Stomach (tissue), 8 donors: ENCODE measurements at regions not wholly inside any gene's neighbourhood (a gene's known extent, or its start where the extent isn't known, plus 50 kb on each side); places are given as distances from the start of the nearest gene placed in this dataset.

Experiments
- DNase-seq, 2 donors: peaks; one replicate each; pipeline versions ENCODE4 v3.0.0 to v3.0.0-alpha.2; 2013 to 2019
- H3K27ac ChIP-seq, 5 donors: fragments of 200-600 bp in 4 of 5; sonication (generic) in 4 of 5; one replicate each; pipeline ENCODE4 v1.5.1; 2013 to 2019; ENCODE audit warnings: mild to moderate bottlenecking in 1 of 5, moderate library complexity in 1 of 5
- H3K27me3 ChIP-seq, 3 donors: fragments of 200-600 bp; sonication (generic); one replicate each; pipeline ENCODE4 v1.5.1; 2017 to 2019; ENCODE audit warnings: mixed run types in 1 of 3
- H3K36me3 ChIP-seq, 4 donors: fragments of 200-600 bp; sonication (generic); 1 replicate in 3 of 4; 2 replicates in 1 of 4; pipeline ENCODE4 v1.5.1; 2016 to 2019
- H3K4me1 ChIP-seq, 4 donors: fragments of 200-600 bp; sonication (generic); one replicate each; pipeline ENCODE4 v1.5.1; 2016 to 2019
- H3K4me3 ChIP-seq, 4 donors: fragments of 200-600 bp; sonication (generic) in 3 of 4; one replicate each; pipeline ENCODE4 v1.5.1; 2016 to 2019; ENCODE audit warnings: mild to moderate bottlenecking in 1 of 4
- H3K9me3 ChIP-seq, 4 donors: fragments of 200-600 bp; sonication (generic); one replicate each; pipeline ENCODE4 v1.5.1; 2016 to 2019
- CTCF ChIP-seq, 7 experiments: fragments of 450-650 bp in 4 of 7; fragments of 200-600 bp in 3 of 7; sonication (generic) in 3 of 7; IDR thresholded peaks; one replicate each; pipeline ENCODE4 v1.5.1; 2016 to 2019; ENCODE audit warnings: antibody characterized with exemption in 7 of 7, control low read depth in 2 of 7, mild to moderate bottlenecking in 1 of 7
- EP300 ChIP-seq: sonication (generic); formaldehyde crosslinking; IDR thresholded peaks from one replicate; pipeline ENCODE4 v1.6.1; 2017; ENCODE audit warnings: antibody characterized with exemption
- POLR2A ChIP-seq, 4 donors: fragments of 450-650 bp; IDR thresholded peaks; one replicate each; pipeline ENCODE4 v1.6.1; 2016; ENCODE audit warnings: antibody characterized with exemption in 4 of 4, control low read depth in 2 of 4, mild to moderate bottlenecking in 1 of 4, moderate library complexity in 1 of 4
- POLR2AphosphoS5 ChIP-seq, 3 donors: sonication (generic); formaldehyde crosslinking; IDR thresholded peaks; one replicate each; pipeline ENCODE4 v1.6.1; 2016; ENCODE audit warnings: antibody characterized with exemption in 3 of 3
- WGBS, 5 donors: extraction: QIAGEN DNeasy Blood & Tissue Kit in 3 of 5; methylation state at CpG; one replicate each; pipeline versions ENCODE4 v1.1.5 to v1.1.7; 2013 to 2018; 5-methylcytosine and 5-hydroxymethylcytosine counted together
- intact Hi-C: fragments of 100-400 bp; cut with DNase I; formaldehyde crosslinking; loops from one replicate; pipeline ENCODE4 v1.15.1; 2023; ENCODE audit warnings: low total_unique reads
- donor health status: healthy with polysubstance abuse.
- donor health status: Bipolar disorder and iron deficiency.
- donor health status: healthy.

DNA sequence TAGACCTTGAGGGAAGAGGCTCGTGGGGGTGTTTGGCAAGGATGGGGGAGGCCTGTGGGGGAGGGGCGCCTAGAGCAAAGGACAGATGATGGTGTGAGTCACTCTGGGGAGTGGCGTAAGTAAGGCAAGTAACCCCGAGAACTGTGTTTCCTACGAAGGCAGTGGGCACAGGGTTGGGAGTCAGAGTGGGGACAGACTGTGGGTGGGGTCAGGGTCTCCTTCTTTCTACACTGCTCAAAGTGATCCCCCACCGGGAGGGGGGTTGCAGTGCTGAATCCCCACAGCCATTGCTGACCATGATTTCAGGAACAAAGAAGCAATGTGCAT is 136.8 kb downstream of the TENT4A start:
- intact Hi-C loops, result no loop called here
- no peak overlapping the region for H3K27ac ChIP-seq
- DNase-seq, result no peak
- H3K4me1 ChIP-seq, result no peaks in the 10 kb centered on the region
- H3K9me3 ChIP-seq, result peaks cover 3 to 46% (median 31%) of the 10 kb centered on the region in 4 donors
- TF ChIP-seq POLR2AphosphoS5 (IDR thresholded peaks at IDR 0.05), result no peak
- no peak for TF ChIP-seq POLR2A (IDR thresholded peaks at IDR 0.05)
- no peak for TF ChIP-seq CTCF (IDR thresholded peaks at IDR 0.05)
- TF ChIP-seq EP300, result no peak
- no peaks in the 10 kb centered on the region for H3K36me3 ChIP-seq
- H3K4me3 ChIP-seq, result no peak overlapping the region
- 73 to 87% (median 80%) methylated on average over 5 to 6 of the region's 6 CpGs for WGBS, 5 donors
- H3K27me3 ChIP-seq, result no peaks in the 10 kb centered on the region

DNA sequence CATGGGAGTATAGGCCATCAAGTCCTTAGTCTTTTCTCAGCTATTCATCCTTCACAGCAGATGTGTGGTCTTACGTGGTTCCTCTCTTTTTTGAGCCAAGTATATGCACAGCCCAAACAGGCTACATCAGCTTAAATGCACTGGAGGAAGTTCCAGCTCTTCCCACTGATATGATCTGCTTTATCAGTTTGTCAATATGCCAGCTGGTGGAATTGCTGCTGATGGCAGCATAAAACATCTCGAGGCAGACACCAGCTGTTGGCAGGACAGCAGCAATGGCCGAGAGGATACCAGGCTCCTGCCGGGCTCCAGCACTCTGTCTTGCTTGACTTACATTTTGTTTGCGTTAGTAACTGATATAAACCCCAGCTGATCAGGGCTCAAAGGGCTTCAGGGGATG is 143.4 kb downstream of the TENT4A start:
- Histone ChIP-seq H3K27ac (no peak overlapping the region), H3K36me3 (no peaks in the 10 kb centered on the region), H3K4me1 (no peaks in the 10 kb centered on the region), H3K4me3 (no peak overlapping the region), H3K9me3 (peaks cover 0 to 35% (median 21%) of the 10 kb centered on the region in 4 donors), H3K27me3 (no peaks in the 10 kb centered on the region)
- intact Hi-C loops, result no loop called here
- WGBS, 5 donors, result 56 to 72% (median 59%) methylated on average over 3 to 5 of the region's 5 CpGs
- TF ChIP-seq POLR2AphosphoS5 (IDR thresholded peaks at IDR 0.05) (no peak), POLR2A (IDR thresholded peaks at IDR 0.05) (no peak), EP300 (no peak), CTCF (IDR thresholded peaks at IDR 0.05) (no peak)
- peak in 1 of 2 donors; percentile 40 for DNase-seq

DNA sequence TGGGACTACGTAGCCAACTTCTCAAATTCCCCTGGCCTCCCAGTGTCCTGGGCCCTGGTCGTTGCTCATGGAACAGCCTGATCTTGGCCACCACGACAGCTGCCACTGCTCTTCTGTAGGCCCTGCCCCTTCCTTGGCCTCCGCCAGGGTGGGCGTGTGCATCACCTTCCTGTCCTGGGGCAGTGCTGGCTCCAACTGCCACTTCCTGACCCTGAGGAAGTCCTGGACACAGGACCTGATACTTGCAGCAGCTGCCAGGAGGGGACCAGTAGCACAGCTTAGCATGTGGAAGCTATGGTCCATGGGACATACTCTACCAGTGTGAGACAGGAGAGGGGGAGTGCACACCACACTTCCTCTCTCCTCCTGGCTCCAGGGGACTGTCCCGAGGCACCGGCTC is 145.2 kb downstream of the TENT4A start:
- H3K36me3 ChIP-seq, result no peaks in the 10 kb centered on the region
- TF ChIP-seq CTCF (IDR thresholded peaks at IDR 0.05) (no peak), POLR2AphosphoS5 (IDR thresholded peaks at IDR 0.05) (no peak), POLR2A (IDR thresholded peaks at IDR 0.05) (no peak)
- intact Hi-C loops, result no loop called here
- H3K27me3 ChIP-seq, result no peaks in the 10 kb centered on the region
- H3K9me3 ChIP-seq, result peaks cover 0 to 35% (median 16%) of the 10 kb centered on the region in 4 donors
- no peak for DNase-seq
- 61 to 81% (median 69%) methylated on average over 5 to 7 of the region's 7 CpGs for WGBS, 5 donors
- no peak overlapping the region for H3K4me3 ChIP-seq
- H3K27ac ChIP-seq, result no peak overlapping the region
- no peaks in the 10 kb centered on the region for H3K4me1 ChIP-seq

- TF ChIP-seq POLR2AphosphoS5 (IDR thresholded peaks at IDR 0.05) (no peak), POLR2A (IDR thresholded peaks at IDR 0.05) (no peak), EP300 (no peak), CTCF (IDR thresholded peaks at IDR 0.05) (no peak)
- H3K27ac ChIP-seq, result no peak overlapping the region
- no peaks in the 10 kb centered on the region for H3K27me3 ChIP-seq
- peaks cover 0 to 29% (median 13%) of the 10 kb centered on the region in 4 donors for H3K9me3 ChIP-seq
- H3K4me1 ChIP-seq, result no peaks in the 10 kb centered on the region
- H3K4me3 ChIP-seq, result no peak overlapping the region
- intact Hi-C loops, result no loop called here
- WGBS, 5 donors, result 84 to 92% (median 86%) methylated on average over 11 of the region's 11 CpGs
- DNase-seq, result no peak
- no peaks in the 10 kb centered on the region for H3K36me3 ChIP-seq
These were observed 145.8 kb downstream of the TENT4A start for GRCh38 chr5:6859023-6859422.
